Gastroesophageal sphincter (tissue), 3 donors: ENCODE measurements at regions not wholly inside any gene's neighbourhood (a gene's known extent, or its start where the extent isn't known, plus 50 kb on each side); places are given as distances from the start of the nearest gene placed in this dataset.

Experiments
- POLR2A ChIP-seq, 2 donors: fragments of 450-650 bp; IDR thresholded peaks; one replicate each; pipeline ENCODE4 v1.6.1; 2017; ENCODE audit warnings: antibody characterized with exemption in 2 of 2, mild to moderate bottlenecking in 2 of 2, moderate library complexity in 1 of 2
- TF ChIP-seq, protein P1 (sequence below), 4 experiments: fragments of 200-600 bp in 2 of 4; fragments of 450-650 bp in 2 of 4; sonication (generic) in 1 of 4; IDR thresholded peaks; one replicate each; pipeline ENCODE4 v1.5.1; 2017 to 2019; ENCODE audit warnings: antibody characterized with exemption in 4 of 4, mild to moderate bottlenecking in 2 of 4, moderate library complexity in 2 of 4

DNA sequence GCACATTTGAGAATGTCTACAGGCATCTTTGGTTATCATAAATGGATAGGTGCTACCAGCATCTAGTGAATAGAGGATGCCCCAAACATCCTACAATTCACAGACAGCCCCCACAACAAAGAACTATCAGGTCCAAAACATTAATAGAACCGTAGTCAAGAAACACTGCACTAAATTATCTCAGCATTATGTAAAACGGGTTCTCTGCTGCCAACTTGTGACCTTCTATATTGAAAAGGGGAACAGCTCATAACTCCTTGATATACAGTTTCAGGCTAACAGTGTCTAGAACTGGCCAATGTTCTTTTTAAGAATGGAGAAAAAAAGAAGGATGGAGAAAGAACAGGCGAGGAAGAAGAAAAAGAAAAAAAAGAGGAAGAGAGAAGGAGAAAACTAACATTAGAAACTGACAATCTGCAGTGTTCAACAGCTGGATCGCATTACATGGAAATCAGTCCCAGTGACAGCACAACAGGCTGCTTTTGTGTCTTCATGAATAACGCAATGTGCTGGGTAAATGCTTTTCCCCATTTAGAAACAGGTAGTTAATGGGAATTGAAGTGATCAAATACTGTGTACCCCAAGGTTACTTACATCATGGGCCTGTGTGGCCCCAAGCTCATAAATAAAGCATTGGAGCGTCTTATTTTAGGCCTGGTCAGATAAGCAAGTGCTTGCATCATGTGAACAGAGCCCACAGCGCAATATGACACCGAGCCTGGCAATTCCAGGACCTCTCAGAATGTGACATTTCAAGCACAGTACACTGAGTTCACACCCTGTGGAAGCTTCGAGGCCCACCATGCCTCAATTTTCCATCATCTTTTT, 339.5 kb downstream of the DHX15 start:
- no peak for TF ChIP-seq POLR2A (IDR thresholded peaks at IDR 0.05)
- TF ChIP-seq, protein P1, sequence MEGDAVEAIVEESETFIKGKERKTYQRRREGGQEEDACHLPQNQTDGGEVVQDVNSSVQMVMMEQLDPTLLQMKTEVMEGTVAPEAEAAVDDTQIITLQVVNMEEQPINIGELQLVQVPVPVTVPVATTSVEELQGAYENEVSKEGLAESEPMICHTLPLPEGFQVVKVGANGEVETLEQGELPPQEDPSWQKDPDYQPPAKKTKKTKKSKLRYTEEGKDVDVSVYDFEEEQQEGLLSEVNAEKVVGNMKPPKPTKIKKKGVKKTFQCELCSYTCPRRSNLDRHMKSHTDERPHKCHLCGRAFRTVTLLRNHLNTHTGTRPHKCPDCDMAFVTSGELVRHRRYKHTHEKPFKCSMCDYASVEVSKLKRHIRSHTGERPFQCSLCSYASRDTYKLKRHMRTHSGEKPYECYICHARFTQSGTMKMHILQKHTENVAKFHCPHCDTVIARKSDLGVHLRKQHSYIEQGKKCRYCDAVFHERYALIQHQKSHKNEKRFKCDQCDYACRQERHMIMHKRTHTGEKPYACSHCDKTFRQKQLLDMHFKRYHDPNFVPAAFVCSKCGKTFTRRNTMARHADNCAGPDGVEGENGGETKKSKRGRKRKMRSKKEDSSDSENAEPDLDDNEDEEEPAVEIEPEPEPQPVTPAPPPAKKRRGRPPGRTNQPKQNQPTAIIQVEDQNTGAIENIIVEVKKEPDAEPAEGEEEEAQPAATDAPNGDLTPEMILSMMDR (IDR thresholded peaks at IDR 0.05), result no peak
